ENCODE measurements at regions not wholly inside any gene's neighbourhood (a gene's known extent, or its start where the extent isn't known, plus 50 kb on each side); places are given as distances from the start of the nearest gene placed in this dataset.

GRCh38 chr15:31155151-31155550 lies 53.6 kb upstream of the TRPM1 start:
- TF ChIP-seq EP300 (conservative IDR thresholded peaks at IDR 0.05; ENCODE audit: poor library complexity, severe bottlenecking) (no peak), RAD21 (conservative IDR thresholded peaks at IDR 0.05) (no peak), SMC3 (conservative IDR thresholded peaks at IDR 0.05; ENCODE audit: poor library complexity) (no peak), POLR2AphosphoS5 (IDR thresholded peaks at IDR 0.05) (no peak), REST (IDR thresholded peaks at IDR 0.05; ENCODE audit: borderline replicate concordance) (no peak), CTCF (IDR thresholded peaks at IDR 0.05; ENCODE audit: poor library complexity, severe bottlenecking) (no peak), TAF1 (IDR thresholded peaks at IDR 0.05; ENCODE audit: low read depth) (no peak), MXI1 (conservative IDR thresholded peaks at IDR 0.05; ENCODE audit: poor library complexity, severe bottlenecking) (no peak), EZH2 (IDR thresholded peaks at IDR 0.05; ENCODE audit: borderline replicate concordance, insufficient read depth, low read length, poor library complexity, severe bottlenecking) (no peak)
- no peak overlapping the region for H3K9ac ChIP-seq (ENCODE audit: low read length)
- H2AFZ ChIP-seq (ENCODE audit: low read depth, low read length), result no peak overlapping the region
- no peaks in the 10 kb centered on the region for H3K9me3 ChIP-seq (ENCODE audit: low read length)
- H3K36me3 ChIP-seq (ENCODE audit: insufficient read depth, low read length), result no peaks in the 10 kb centered on the region
- H3K79me2 ChIP-seq (replicated peaks; ENCODE audit: insufficient read depth, low read length), result no peaks in the 10 kb centered on the region
- no peaks in the 10 kb centered on the region for H3K27me3 ChIP-seq (ENCODE audit: insufficient read depth, low read depth, low read length)
- no peaks in the 10 kb centered on the region for H3F3A ChIP-seq (ENCODE audit: insufficient read depth, low read length, poor library complexity, severe bottlenecking)
- no peaks in the 10 kb centered on the region for H4K20me1 ChIP-seq (ENCODE audit: insufficient read depth)
- no peaks in the 10 kb centered on the region for H3K9me2 ChIP-seq (ENCODE audit: insufficient read depth, low read length)
- H3K4me2 ChIP-seq (ENCODE audit: low read length), result no peak overlapping the region
- no peak overlapping the region for H3K27ac ChIP-seq (ENCODE audit: low read length)
- H3K4me3 ChIP-seq (ENCODE audit: low read length), result no peak overlapping the region

GRCh38 chr15:31156226-31156625 lies 54.7 kb upstream of the TRPM1 start:
- TF ChIP-seq TAF1 (IDR thresholded peaks at IDR 0.05; ENCODE audit: low read depth), result no peak
- TF ChIP-seq RAD21 (conservative IDR thresholded peaks at IDR 0.05), result no peak
- TF ChIP-seq EZH2 (IDR thresholded peaks at IDR 0.05; ENCODE audit: borderline replicate concordance, insufficient read depth, low read length, poor library complexity, severe bottlenecking), result no peak
- Histone ChIP-seq H2AFZ (ENCODE audit: low read depth, low read length) (no peak overlapping the region), H3F3A (ENCODE audit: insufficient read depth, low read length, poor library complexity, severe bottlenecking) (no peaks in the 10 kb centered on the region), H3K36me3 (ENCODE audit: insufficient read depth, low read length) (no peaks in the 10 kb centered on the region), H3K4me3 (ENCODE audit: low read length) (no peak overlapping the region), H4K20me1 (ENCODE audit: insufficient read depth) (no peaks in the 10 kb centered on the region), H3K79me2 (replicated peaks; ENCODE audit: insufficient read depth, low read length) (no peaks in the 10 kb centered on the region), H3K27me3 (ENCODE audit: insufficient read depth, low read depth, low read length) (no peaks in the 10 kb centered on the region), H3K9me3 (ENCODE audit: low read length) (no peaks in the 10 kb centered on the region), H3K9me2 (ENCODE audit: insufficient read depth, low read length) (no peaks in the 10 kb centered on the region), H3K9ac (ENCODE audit: low read length) (no peak overlapping the region), H3K27ac (ENCODE audit: low read length) (no peak overlapping the region), H3K4me2 (ENCODE audit: low read length) (no peak overlapping the region)

GRCh38 chr15:31156808-31157207 lies 55.3 kb upstream of the TRPM1 start:
- H3K27me3 ChIP-seq (ENCODE audit: insufficient read depth, low read depth, low read length), result no peaks in the 10 kb centered on the region
- no peak overlapping the region for H3K9ac ChIP-seq (ENCODE audit: low read length)
- H3K9me2 ChIP-seq (ENCODE audit: insufficient read depth, low read length), result no peaks in the 10 kb centered on the region
- no peak overlapping the region for H2AFZ ChIP-seq (ENCODE audit: low read depth, low read length)
- TF ChIP-seq POLR2AphosphoS5 (IDR thresholded peaks at IDR 0.05) (no peak), MXI1 (conservative IDR thresholded peaks at IDR 0.05; ENCODE audit: poor library complexity, severe bottlenecking) (no peak), EP300 (conservative IDR thresholded peaks at IDR 0.05; ENCODE audit: poor library complexity, severe bottlenecking) (no peak), EZH2 (IDR thresholded peaks at IDR 0.05; ENCODE audit: borderline replicate concordance, insufficient read depth, low read length, poor library complexity, severe bottlenecking) (no peak), SMC3 (conservative IDR thresholded peaks at IDR 0.05; ENCODE audit: poor library complexity) (no peak), REST (IDR thresholded peaks at IDR 0.05; ENCODE audit: borderline replicate concordance) (no peak), CTCF (IDR thresholded peaks at IDR 0.05; ENCODE audit: poor library complexity, severe bottlenecking) (no peak), RAD21 (conservative IDR thresholded peaks at IDR 0.05) (no peak), TAF1 (IDR thresholded peaks at IDR 0.05; ENCODE audit: low read depth) (no peak)
- no peak overlapping the region for H3K27ac ChIP-seq (ENCODE audit: low read length)
- H3F3A ChIP-seq (ENCODE audit: insufficient read depth, low read length, poor library complexity, severe bottlenecking), result no peaks in the 10 kb centered on the region
- H3K4me2 ChIP-seq (ENCODE audit: low read length), result no peak overlapping the region
- H3K4me3 ChIP-seq (ENCODE audit: low read length), result no peak overlapping the region
- H4K20me1 ChIP-seq (ENCODE audit: insufficient read depth), result no peaks in the 10 kb centered on the region
- no peaks in the 10 kb centered on the region for H3K36me3 ChIP-seq (ENCODE audit: insufficient read depth, low read length)
- H3K79me2 ChIP-seq (replicated peaks; ENCODE audit: insufficient read depth, low read length), result no peaks in the 10 kb centered on the region
- no peaks in the 10 kb centered on the region for H3K9me3 ChIP-seq (ENCODE audit: low read length)
